ENCODE measurements at regions not wholly inside any gene's neighbourhood (a gene's known extent, or its start where the extent isn't known, plus 50 kb on each side); places are given as distances from the start of the nearest gene placed in this dataset.

DNA sequence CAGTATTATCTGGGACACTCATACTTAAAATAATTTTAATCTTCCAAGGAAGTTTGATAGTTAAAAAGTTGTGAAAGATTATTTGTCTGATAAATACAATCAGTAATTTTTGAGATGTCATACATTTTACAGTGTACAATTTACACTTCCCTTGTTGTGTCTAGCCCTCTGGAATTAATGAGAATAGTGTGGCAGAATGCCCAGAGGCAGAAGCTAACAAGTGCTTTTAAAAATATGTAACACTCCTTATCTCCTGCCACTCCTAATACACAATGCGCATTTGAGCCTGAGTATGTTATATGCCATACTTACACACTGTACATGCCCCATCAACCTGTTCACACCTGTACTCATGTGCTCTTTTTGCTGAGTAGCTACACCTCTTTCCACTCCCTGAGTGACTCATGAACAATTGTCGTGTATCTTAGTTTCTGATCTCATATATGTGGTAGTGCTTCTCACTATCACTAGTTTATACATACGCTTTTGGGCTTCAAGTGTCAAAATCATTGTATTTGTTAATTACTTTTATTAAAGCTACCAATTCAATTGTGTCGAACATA is 106.9 kb upstream of the GNAI1 start:
- TF ChIP-seq, protein P1, sequence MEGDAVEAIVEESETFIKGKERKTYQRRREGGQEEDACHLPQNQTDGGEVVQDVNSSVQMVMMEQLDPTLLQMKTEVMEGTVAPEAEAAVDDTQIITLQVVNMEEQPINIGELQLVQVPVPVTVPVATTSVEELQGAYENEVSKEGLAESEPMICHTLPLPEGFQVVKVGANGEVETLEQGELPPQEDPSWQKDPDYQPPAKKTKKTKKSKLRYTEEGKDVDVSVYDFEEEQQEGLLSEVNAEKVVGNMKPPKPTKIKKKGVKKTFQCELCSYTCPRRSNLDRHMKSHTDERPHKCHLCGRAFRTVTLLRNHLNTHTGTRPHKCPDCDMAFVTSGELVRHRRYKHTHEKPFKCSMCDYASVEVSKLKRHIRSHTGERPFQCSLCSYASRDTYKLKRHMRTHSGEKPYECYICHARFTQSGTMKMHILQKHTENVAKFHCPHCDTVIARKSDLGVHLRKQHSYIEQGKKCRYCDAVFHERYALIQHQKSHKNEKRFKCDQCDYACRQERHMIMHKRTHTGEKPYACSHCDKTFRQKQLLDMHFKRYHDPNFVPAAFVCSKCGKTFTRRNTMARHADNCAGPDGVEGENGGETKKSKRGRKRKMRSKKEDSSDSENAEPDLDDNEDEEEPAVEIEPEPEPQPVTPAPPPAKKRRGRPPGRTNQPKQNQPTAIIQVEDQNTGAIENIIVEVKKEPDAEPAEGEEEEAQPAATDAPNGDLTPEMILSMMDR (IDR thresholded peaks at IDR 0.05), result no peak
- TF ChIP-seq ZFX (IDR thresholded peaks at IDR 0.05; ENCODE audit: borderline replicate concordance), result no peak
